ENCODE measurements at regions not wholly inside any gene's neighbourhood (a gene's known extent, or its start where the extent isn't known, plus 50 kb on each side); places are given as distances from the start of the nearest gene placed in this dataset.
"Not testable (repeated sequence)": the region's sequence is repeated elsewhere in the genome, so short reads cannot be mapped to it uniquely, and the experiment has no call there.

DNA sequence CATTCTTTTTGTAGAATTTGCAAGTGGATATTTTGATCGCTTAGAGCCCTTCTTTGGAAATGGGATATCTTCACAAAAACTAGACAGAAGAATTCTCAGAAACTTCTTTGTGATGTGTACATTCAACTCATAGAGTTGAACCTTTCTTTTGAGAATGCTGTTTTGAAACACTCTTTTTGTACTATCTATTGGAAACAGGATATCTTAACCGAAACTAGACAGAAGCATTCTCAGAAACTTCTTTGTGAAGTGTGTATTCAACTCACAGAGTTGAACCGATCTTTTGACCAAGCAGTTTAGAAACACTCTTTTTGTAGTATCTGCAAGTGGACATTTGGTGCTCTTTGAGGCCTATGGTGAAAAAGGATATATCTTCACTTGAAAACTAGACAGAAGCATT is 613.1 kb upstream of the ZNF337 start:
- TF ChIP-seq POLR2A, CTCF (IDR thresholded peaks at IDR 0.05): not testable (repeated sequence)
